Lower leg skin (tissue), 4 donors: ENCODE measurements at regions not wholly inside any gene's neighbourhood (a gene's known extent, or its start where the extent isn't known, plus 50 kb on each side); places are given as distances from the start of the nearest gene placed in this dataset.

Experiments
- DNase-seq, 2 donors: peaks; one replicate each; pipeline ENCODE4 v3.0.0-alpha.2; 2019; ENCODE audit warnings: low spot score in 2 of 2
- H3K4me3 ChIP-seq: fragments of 200-600 bp; sonication (generic); 2 replicates; pipeline ENCODE4 v1.5.1; 2017; ENCODE audit warnings: mild to moderate bottlenecking, low read depth; ENCODE audit not compliant: poor library complexity, severe bottlenecking
- CTCF ChIP-seq, 3 donors: fragments of 450-650 bp; IDR thresholded peaks; one replicate each; pipeline ENCODE4 v1.5.1; 2016; ENCODE audit warnings: antibody characterized with exemption in 3 of 3, mild to moderate bottlenecking in 3 of 3, moderate library complexity in 2 of 3
- POLR2A ChIP-seq, 2 donors: fragments of 450-650 bp; IDR thresholded peaks; one replicate each; pipeline ENCODE4 v1.6.1; 2016 to 2017; ENCODE audit warnings: antibody characterized with exemption in 2 of 2, mild to moderate bottlenecking in 1 of 2, moderate library complexity in 1 of 2
- WGBS, 2 donors: methylation state at CpG; one replicate each; pipeline ENCODE4 v1.1.5; 2018; 5-methylcytosine and 5-hydroxymethylcytosine counted together
- intact Hi-C: fragments of 100-400 bp; cut with DNase I; formaldehyde crosslinking; loops from one replicate; pipeline ENCODE4 v1.15.0; 2023; ENCODE audit warnings: low total_unique reads

DNA sequence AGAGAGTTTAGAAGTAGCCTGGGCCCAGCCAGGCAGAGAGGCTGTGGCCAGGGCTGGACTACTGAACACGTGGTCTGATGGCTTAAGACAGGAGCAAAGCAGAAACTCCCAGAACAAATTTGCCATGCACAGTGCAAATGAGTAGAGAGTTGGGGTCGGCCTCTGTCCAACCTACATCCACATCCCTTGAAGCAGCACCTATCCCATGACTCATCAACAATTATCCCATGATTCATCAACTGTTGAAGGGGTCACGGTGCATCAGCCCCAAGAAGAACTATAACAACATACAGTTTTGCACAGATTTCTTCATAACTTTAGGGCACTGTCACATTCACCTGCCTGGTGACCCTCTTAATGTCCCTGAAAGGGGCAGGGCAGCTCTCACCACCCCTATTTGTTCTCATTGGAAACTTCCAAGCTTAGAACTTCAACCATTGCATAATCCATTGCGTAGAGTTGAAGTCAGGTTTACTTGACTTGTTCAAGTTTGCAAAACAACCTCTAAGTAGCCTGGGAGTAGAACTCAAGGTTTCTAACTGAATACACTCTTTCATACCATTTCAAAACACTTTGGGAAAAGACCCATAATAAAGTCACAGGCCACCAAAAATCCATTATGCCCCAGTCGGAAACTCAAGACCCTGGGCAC is 235.2 kb upstream of the CDH5 start:
- no peak overlapping the region for H3K4me3 ChIP-seq
- intact Hi-C loops, result no loop called here
- WGBS, 2 donors, result 92 to 93% methylated on average over 5 of the region's 5 CpGs
- DNase-seq, result no peak
- no peak for TF ChIP-seq CTCF (IDR thresholded peaks at IDR 0.05)
- no peak for TF ChIP-seq POLR2A (IDR thresholded peaks at IDR 0.05)

DNA sequence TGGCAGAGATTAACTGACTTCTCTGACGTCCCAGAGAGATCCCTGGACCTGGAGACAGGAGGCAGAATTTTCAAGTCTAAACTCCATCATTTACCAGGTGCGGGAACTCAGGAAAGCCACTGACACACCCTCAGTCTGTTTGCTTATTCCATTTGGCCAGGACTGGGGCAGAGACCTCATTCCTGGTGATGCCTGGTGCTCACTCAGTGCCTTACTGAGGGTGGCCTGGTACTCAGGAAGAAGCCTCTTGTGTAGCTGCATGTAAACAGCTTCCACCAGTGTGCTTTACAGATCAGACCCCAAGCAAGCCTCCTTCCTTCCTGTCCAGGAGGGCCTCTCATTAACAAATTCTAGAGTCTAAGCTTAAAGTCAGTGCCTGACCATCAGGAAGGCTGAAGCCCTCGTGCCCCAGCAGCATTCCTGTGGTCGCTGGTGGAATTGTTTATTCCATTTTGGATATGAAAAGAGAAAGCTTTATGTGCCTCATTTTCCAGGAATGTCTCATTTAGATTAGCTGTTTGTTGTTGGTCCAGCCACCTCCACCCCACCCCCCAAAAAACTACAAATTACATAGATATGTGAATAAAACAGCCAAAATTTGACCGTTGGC is 236.1 kb upstream of the CDH5 start:
- intact Hi-C loops, result no loop called here
- H3K4me3 ChIP-seq, result no peak overlapping the region
- no peak for DNase-seq
- 82 to 84% methylated on average over 5 of the region's 5 CpGs for WGBS, 2 donors
- TF ChIP-seq CTCF (IDR thresholded peaks at IDR 0.05) (no peak), POLR2A (IDR thresholded peaks at IDR 0.05) (no peak)

- WGBS, 2 donors, result 86 to 87% methylated on average over 4 of the region's 4 CpGs
- TF ChIP-seq CTCF (IDR thresholded peaks at IDR 0.05) (no peak), POLR2A (IDR thresholded peaks at IDR 0.05) (no peak)
- no peak for DNase-seq
- no peak overlapping the region for H3K4me3 ChIP-seq
- intact Hi-C loops, result no loop called here
Observed at GRCh38 chr16:66129196-66129595, 237.3 kb upstream of the CDH5 start.

DNA sequence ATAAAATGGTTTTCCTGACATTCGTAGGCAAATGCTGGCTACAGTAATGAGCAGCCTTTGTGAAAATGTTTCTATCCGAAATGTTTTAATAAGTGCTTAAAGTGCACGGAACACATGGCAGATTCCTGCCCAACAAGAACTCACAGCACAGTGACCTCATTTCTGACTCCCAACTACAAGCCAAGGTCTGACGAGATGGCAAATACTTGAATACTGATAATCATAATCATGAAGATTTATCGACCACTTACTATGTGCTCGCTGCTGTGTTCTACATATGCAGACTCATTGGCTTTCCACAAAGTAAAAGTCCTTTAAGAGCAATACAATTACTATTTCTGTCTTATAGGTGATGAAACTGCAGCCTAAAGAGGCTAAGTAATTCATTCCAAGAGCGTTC is 238.1 kb upstream of the CDH5 start:
- TF ChIP-seq POLR2A (IDR thresholded peaks at IDR 0.05) (no peak), CTCF (IDR thresholded peaks at IDR 0.05) (no peak)
- no peak overlapping the region for H3K4me3 ChIP-seq
- intact Hi-C loops, result no loop called here
- WGBS, 2 donors, result 60 to 70% methylated on average over 7 of the region's 7 CpGs
- DNase-seq, result no peak

- no peak overlapping the region for H3K4me3 ChIP-seq
- intact Hi-C loops, result no loop called here
- DNase-seq, result peak; percentile 36 to 89
- WGBS, 2 donors, result 22 to 31% methylated on average over 26 of the region's 26 CpGs
- TF ChIP-seq POLR2A (IDR thresholded peaks at IDR 0.05), result no peak
- no peak for TF ChIP-seq CTCF (IDR thresholded peaks at IDR 0.05)
Observed at GRCh38 chr16:66127459-66128370, 238.8 kb upstream of the CDH5 start.
